Body of pancreas (tissue), 4 donors: ENCODE measurements at regions not wholly inside any gene's neighbourhood (a gene's known extent, or its start where the extent isn't known, plus 50 kb on each side); places are given as distances from the start of the nearest gene placed in this dataset.

ENCODE experiments used
- ATAC-seq: fragments of 150-250 bp; one replicate; pipeline ENCODE4 v1.9.1; 2016
- DNase-seq, 4 donors: peaks; one replicate each; pipeline ENCODE4 v3.0.0-alpha.2; 2019
- H3K27ac ChIP-seq, 4 donors: fragments of 200-600 bp; sonication (generic); 1 replicate in 3 of 4; 2 replicates in 1 of 4; pipeline versions ENCODE4 v1.5.1 to v1.6.1; 2016 to 2019; ENCODE audit warnings: mild to moderate bottlenecking in 1 of 4, mixed read lengths in 1 of 4, moderate library complexity in 1 of 4
- H3K27me3 ChIP-seq, 2 donors: fragments of 200-600 bp; sonication (generic); one replicate each; pipeline ENCODE4 v1.6.0; 2016; ENCODE audit warnings: mild to moderate bottlenecking in 1 of 2
- H3K36me3 ChIP-seq, 2 donors: fragments of 200-600 bp; sonication (generic); replicated peaks in 1 of 2; 2 replicates each; pipeline ENCODE4 v1.5.1; 2016; ENCODE audit warnings: low read depth in 2 of 2; ENCODE audit not compliant: insufficient read depth in 1 of 2
- H3K4me1 ChIP-seq: fragments of 200-600 bp; sonication (generic); one replicate; pipeline ENCODE4 v1.6.0; 2016
- H3K4me3 ChIP-seq, 2 donors: fragments of 200-600 bp; sonication (generic); 1 replicate in 1 of 2; 2 replicates in 1 of 2; pipeline ENCODE4 v1.5.1; 2016 to 2019
- H3K9me3 ChIP-seq, 3 donors: fragments of 200-600 bp; sonication (generic); 1 replicate in 2 of 3; 2 replicates in 1 of 3; pipeline ENCODE4 v1.5.1; 2016
- POLR2A ChIP-seq, 3 donors: fragments of 450-650 bp; IDR thresholded peaks; one replicate each; pipeline ENCODE4 v1.6.1; 2016; ENCODE audit warnings: antibody characterized with exemption in 3 of 3, mild to moderate bottlenecking in 2 of 3
- WGBS, 2 donors: methylation state at CpG; one replicate each; pipeline ENCODE4 v1.1.5; 2017; 5-methylcytosine and 5-hydroxymethylcytosine counted together
- intact Hi-C: fragments of 100-400 bp; cut with DNase I; formaldehyde crosslinking; loops from one replicate; pipeline ENCODE4 v1.15.1; 2023
- TF ChIP-seq, protein P1 (sequence below), 7 experiments: fragments of 450-650 bp in 4 of 7; fragments of 200-600 bp in 3 of 7; sonication (generic) in 3 of 7; IDR thresholded peaks; one replicate each; pipeline ENCODE4 v1.5.1; 2016 to 2019; ENCODE audit warnings: antibody characterized with exemption in 7 of 7

DNA sequence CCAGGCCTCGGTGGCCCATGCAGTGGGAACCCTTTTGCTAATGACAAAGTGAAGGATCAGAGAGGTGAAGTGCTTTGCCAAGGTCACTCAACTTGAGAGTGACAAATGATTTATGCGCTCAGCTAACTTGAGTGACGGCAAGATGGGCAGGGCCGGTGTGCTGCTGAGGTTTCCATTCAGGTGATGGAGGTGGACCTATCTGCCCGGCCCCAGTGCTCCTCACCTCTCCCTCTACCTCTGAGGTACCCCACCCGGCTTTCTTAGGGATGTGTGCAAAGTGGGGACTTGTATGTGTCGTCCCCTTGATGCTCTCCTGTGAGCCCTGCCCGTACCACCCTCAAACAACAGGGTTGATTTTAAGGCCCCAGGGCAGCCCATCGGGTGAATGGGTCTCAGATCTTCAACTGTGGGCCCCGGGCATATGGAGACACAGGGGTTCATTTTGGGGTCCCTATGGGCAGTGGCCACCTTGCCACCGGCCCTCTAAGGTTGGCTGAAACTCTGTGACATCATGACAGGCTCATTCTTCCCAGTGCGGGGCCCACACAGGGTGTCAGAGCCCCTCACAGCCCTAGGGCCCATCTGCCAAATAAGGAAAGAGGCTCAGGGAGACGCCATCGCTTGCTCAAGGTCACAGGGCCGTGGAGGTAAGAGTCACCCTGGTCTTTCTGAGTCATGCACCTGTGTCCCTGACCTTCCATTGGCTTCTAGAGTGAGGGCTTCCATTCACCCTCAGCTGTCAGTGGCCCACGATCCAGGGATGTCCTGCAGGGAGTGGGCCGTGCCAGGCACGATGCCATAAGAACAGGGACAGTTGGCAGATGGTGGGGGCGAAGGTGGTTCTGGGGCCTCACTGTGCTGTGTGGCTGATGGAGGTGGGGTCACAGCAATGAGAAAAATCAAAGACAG is 170.6 kb upstream of the MVB12B start:
- peaks cover 7% of the 10 kb centered on the region for H3K4me1 ChIP-seq
- ATAC-seq (no peak), DNase-seq (no peak)
- H3K27me3 ChIP-seq: no peaks in the 10 kb centered on the region
- intact Hi-C loops: no loop called here
- WGBS, 2 donors: 79 to 80% methylated on average over 16 to 19 of the region's 19 CpGs
- no peak overlapping the region for H3K27ac ChIP-seq
- no peaks in the 10 kb centered on the region for H3K36me3 ChIP-seq
- no peak overlapping the region for H3K4me3 ChIP-seq
- H3K9me3 ChIP-seq: no peaks in the 10 kb centered on the region
- TF ChIP-seq, protein P1, sequence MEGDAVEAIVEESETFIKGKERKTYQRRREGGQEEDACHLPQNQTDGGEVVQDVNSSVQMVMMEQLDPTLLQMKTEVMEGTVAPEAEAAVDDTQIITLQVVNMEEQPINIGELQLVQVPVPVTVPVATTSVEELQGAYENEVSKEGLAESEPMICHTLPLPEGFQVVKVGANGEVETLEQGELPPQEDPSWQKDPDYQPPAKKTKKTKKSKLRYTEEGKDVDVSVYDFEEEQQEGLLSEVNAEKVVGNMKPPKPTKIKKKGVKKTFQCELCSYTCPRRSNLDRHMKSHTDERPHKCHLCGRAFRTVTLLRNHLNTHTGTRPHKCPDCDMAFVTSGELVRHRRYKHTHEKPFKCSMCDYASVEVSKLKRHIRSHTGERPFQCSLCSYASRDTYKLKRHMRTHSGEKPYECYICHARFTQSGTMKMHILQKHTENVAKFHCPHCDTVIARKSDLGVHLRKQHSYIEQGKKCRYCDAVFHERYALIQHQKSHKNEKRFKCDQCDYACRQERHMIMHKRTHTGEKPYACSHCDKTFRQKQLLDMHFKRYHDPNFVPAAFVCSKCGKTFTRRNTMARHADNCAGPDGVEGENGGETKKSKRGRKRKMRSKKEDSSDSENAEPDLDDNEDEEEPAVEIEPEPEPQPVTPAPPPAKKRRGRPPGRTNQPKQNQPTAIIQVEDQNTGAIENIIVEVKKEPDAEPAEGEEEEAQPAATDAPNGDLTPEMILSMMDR (IDR thresholded peaks at IDR 0.05): no peak
- TF ChIP-seq POLR2A (IDR thresholded peaks at IDR 0.05): no peak

DNA sequence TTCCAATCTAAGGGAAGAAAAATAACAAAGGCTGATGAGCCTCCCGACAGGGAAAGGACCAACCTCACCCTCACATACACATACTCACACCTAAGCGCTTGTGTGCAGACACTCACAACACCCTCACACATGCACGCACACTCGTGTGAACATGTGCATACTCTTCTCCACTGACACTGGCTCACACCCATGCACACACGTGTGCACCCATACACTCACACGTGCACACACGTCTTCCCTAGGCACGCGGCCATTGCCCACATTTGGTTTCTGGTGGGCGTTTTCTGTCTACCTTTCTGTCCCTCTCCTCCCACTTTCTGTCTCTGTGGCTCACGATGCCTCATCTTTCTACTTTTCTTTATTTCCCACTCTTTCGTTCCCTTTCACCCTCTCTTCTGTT is 169.7 kb upstream of the MVB12B start:
- no peak overlapping the region for H3K27ac ChIP-seq
- H3K4me1 ChIP-seq: peaks cover under 1% of the 10 kb centered on the region
- intact Hi-C loops: no loop called here
- H3K9me3 ChIP-seq: no peaks in the 10 kb centered on the region
- no peak for DNase-seq
- WGBS, 2 donors: 70 to 71% methylated on average over 12 of the region's 12 CpGs
- H3K36me3 ChIP-seq: no peaks in the 10 kb centered on the region
- no peak overlapping the region for H3K4me3 ChIP-seq
- no peak for ATAC-seq
- no peak for TF ChIP-seq POLR2A (IDR thresholded peaks at IDR 0.05)
- H3K27me3 ChIP-seq: no peaks in the 10 kb centered on the region

GRCh38 chr9:126157423-126157822 is 169.2 kb upstream of the MVB12B start:
- Histone ChIP-seq H3K4me1 (no peaks in the 10 kb centered on the region), H3K9me3 (no peaks in the 10 kb centered on the region), H3K27me3 (no peaks in the 10 kb centered on the region), H3K4me3 (no peak overlapping the region), H3K27ac (no peak overlapping the region), H3K36me3 (no peaks in the 10 kb centered on the region)
- DNase-seq (no peak), ATAC-seq (no peak)
- intact Hi-C loops: no loop called here
- WGBS, 2 donors: 22 to 26% methylated on average over 10 of the region's 10 CpGs
- TF ChIP-seq, protein P1 (IDR thresholded peaks at IDR 0.05): no peak
- no peak for TF ChIP-seq POLR2A (IDR thresholded peaks at IDR 0.05)

DNA sequence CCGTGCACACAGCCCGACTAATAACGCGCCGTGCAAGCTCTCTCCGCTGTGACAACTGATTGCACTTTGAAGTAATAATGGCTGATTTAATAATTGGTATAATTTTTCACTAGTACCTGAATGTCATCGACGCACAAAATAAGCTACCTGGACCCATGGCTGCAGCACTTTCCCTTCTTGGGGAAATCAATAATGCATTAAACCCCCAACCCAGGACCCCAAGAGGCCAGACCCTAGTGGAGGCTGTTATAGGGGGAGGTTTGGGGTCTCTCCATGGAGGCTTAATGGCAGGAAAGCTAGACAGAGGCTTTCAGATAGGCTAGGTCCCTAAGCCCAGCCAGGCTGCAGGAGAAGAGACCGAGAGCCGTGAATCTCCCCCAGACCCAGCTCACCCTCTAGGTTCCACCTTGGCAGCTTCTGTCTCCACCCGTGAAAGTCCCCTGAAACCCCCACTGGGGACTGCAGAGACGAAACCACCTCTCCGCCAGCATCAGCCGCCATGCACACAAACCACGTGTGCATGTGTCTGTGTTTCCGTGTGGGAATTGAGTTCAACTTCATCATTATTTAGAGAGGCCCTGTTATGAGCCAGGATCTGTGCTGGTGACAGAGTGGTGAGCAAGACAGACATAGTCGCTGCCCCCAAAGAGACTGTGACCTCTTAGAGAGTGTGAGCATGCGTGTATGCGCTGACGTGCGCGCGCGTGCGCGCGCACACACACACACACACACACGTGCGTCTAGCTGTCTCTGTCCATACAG is 168.6 kb upstream of the MVB12B start:
- no peak for ATAC-seq
- Histone ChIP-seq H3K9me3 (no peaks in the 10 kb centered on the region), H3K36me3 (no peaks in the 10 kb centered on the region), H3K27ac (no peak overlapping the region), H3K27me3 (no peaks in the 10 kb centered on the region), H3K4me1 (no peaks in the 10 kb centered on the region), H3K4me3 (no peak overlapping the region)
- DNase-seq: no peak
- TF ChIP-seq, protein P1 (IDR thresholded peaks at IDR 0.05): no peak
- TF ChIP-seq POLR2A (IDR thresholded peaks at IDR 0.05): no peak
- 58 to 59% methylated on average over 24 to 29 of the region's 29 CpGs for WGBS, 2 donors
- intact Hi-C loops: no loop called here

GRCh38 chr9:126158588-126159429 is 167.8 kb upstream of the MVB12B start:
- ATAC-seq (no peak), DNase-seq (no peak)
- no peaks in the 10 kb centered on the region for H3K36me3 ChIP-seq
- no peaks in the 10 kb centered on the region for H3K4me1 ChIP-seq
- H3K4me3 ChIP-seq: no peak overlapping the region
- intact Hi-C loops: no loop called here
- no peaks in the 10 kb centered on the region for H3K27me3 ChIP-seq
- no peaks in the 10 kb centered on the region for H3K9me3 ChIP-seq
- 45 to 61% methylated on average over 8 to 10 of the region's 10 CpGs for WGBS, 2 donors
- no peak overlapping the region for H3K27ac ChIP-seq
- TF ChIP-seq, protein P1 (IDR thresholded peaks at IDR 0.05): no peak
- TF ChIP-seq POLR2A (IDR thresholded peaks at IDR 0.05): no peak
